ENCODE measurements at regions not wholly inside any gene's neighbourhood (a gene's known extent, or its start where the extent isn't known, plus 50 kb on each side); places are given as distances from the start of the nearest gene placed in this dataset.

DNA sequence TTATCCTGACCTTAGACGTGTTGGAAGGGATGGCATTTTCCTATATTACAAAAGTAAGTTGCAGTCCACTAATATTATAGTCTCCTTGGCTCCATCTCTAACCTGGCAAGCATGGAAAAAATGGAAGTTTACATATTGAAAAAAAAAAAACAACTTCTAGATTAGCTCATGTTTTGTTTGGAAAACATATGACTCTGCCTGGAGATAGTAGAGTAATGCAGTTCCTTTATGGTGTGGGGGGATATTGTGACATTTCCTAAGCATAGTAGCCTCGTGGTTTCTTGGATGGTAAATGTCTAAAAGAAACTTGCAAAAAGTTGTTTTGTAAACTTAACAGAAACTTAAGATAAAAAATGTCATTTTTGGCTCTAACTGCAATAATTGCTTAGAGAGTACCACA, 244.4 kb upstream of the FBXL7 start:
- Histone ChIP-seq H3K79me2 (ENCODE audit: control insufficient read depth, insufficient read depth, low read length) (no peaks in the 10 kb centered on the region), H3K9me3 (replicated peaks; ENCODE audit: control insufficient read depth, insufficient read depth, low read length) (no peaks in the 10 kb centered on the region), H3K36me3 (ENCODE audit: control insufficient read depth in 2 of 2, insufficient read depth in 2 of 2, low read length in 1 of 2) (no peaks in the 10 kb centered on the region), H3K4me1 (ENCODE audit: control insufficient read depth, insufficient read depth, low read length) (no peaks in the 10 kb centered on the region), H2AFZ (ENCODE audit: control insufficient read depth, low read depth, low read length) (no peak overlapping the region), H4K20me1 (ENCODE audit: control insufficient read depth, insufficient read depth) (no peaks in the 10 kb centered on the region), H3K4me3 (no peak overlapping the region), H3K9ac (ENCODE audit: control insufficient read depth, insufficient read depth, low read length) (no peak overlapping the region), H3K4me2 (ENCODE audit: control insufficient read depth, insufficient read depth) (no peak overlapping the region), H3K27me3 (replicated peaks in 1 of 2; ENCODE audit: control insufficient read depth in 2 of 2, insufficient read depth in 2 of 2, low read length in 1 of 2) (no peaks in the 10 kb centered on the region), H3K27ac (ENCODE audit: control insufficient read depth, insufficient read depth) (no peak overlapping the region)
- CTCF ChIA-PET = no interaction called here
- TF ChIP-seq IRF4 (IDR thresholded peaks at IDR 0.05; ENCODE audit: low read depth, low read length) = no peak
- POLR2A ChIA-PET = no interaction called here
- in situ Hi-C loops (cut with MboI) (no loop called here), intact Hi-C loops (cut with micrococcal nuclease; ENCODE audit: unreplicated experiment) (no loop called here)
- FAIRE-seq (no peak), ATAC-seq (no peak), DNase-seq (ENCODE audit: low read depth, low spot score) (no peak)
- 0% methylated on average over 2 of the region's 2 CpGs for WGBS (ENCODE audit: insufficient coverage, insufficient replicate concordance, low lambda C conversion rate, missing lambda C conversion rate)
- SMC1A ChIA-PET (ENCODE audit: uncharacterized antibody, unreplicated experiment) = no interaction called here
- RAD21 ChIA-PET (ENCODE audit: unreplicated experiment) = no interaction called here
- no TSS peak for BruUV-seq (replicated peaks)

DNA sequence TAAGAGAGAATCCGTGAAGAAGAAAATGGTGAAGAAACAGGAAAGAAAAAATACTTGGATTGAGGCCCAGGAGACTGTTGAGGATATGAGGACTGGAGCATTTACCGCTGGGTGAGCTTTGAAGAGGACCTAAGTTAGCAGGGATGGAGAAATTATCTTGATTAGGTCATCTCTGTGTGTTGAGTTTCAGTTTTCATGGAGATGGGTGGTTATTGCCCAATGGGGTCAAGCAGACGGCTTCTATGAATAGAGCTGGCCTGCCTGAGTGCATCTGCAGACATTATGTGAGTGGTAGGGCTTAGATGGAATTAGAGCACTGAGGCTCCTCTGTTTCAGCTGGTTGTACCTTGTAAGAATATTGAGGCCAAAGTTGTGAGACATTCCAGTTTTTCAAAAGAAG, 245.4 kb upstream of the FBXL7 start:
- Histone ChIP-seq H3K4me2 (ENCODE audit: control insufficient read depth, insufficient read depth) (no peak overlapping the region), H2AFZ (ENCODE audit: control insufficient read depth, low read depth, low read length) (no peak overlapping the region), H3K9me3 (replicated peaks; ENCODE audit: control insufficient read depth, insufficient read depth, low read length) (no peaks in the 10 kb centered on the region), H3K27me3 (replicated peaks in 1 of 2; ENCODE audit: control insufficient read depth in 2 of 2, insufficient read depth in 2 of 2, low read length in 1 of 2) (no peaks in the 10 kb centered on the region), H3K4me3 (no peak overlapping the region), H3K36me3 (ENCODE audit: control insufficient read depth in 2 of 2, insufficient read depth in 2 of 2, low read length in 1 of 2) (no peaks in the 10 kb centered on the region), H3K79me2 (ENCODE audit: control insufficient read depth, insufficient read depth, low read length) (no peaks in the 10 kb centered on the region), H4K20me1 (ENCODE audit: control insufficient read depth, insufficient read depth) (no peaks in the 10 kb centered on the region), H3K27ac (ENCODE audit: control insufficient read depth, insufficient read depth) (no peak overlapping the region), H3K9ac (ENCODE audit: control insufficient read depth, insufficient read depth, low read length) (no peak overlapping the region), H3K4me1 (ENCODE audit: control insufficient read depth, insufficient read depth, low read length) (no peaks in the 10 kb centered on the region)
- RAD21 ChIA-PET (ENCODE audit: unreplicated experiment) = no interaction called here
- POLR2A ChIA-PET = no interaction called here
- FAIRE-seq (no peak), DNase-seq (ENCODE audit: low read depth, low spot score) (no peak), ATAC-seq (no peak)
- TF ChIP-seq CREB1 (IDR thresholded peaks at IDR 0.05; ENCODE audit: low read depth) = no peak
- TF ChIP-seq, protein P1, sequence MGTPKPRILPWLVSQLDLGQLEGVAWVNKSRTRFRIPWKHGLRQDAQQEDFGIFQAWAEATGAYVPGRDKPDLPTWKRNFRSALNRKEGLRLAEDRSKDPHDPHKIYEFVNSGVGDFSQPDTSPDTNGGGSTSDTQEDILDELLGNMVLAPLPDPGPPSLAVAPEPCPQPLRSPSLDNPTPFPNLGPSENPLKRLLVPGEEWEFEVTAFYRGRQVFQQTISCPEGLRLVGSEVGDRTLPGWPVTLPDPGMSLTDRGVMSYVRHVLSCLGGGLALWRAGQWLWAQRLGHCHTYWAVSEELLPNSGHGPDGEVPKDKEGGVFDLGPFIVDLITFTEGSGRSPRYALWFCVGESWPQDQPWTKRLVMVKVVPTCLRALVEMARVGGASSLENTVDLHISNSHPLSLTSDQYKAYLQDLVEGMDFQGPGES (IDR thresholded peaks at IDR 0.05) = no peak
- no peak for TF ChIP-seq TCF3 (IDR thresholded peaks at IDR 0.05; ENCODE audit: borderline replicate concordance, insufficient read depth, low read depth, low read length)
- TF ChIP-seq RBBP5 (conservative IDR thresholded peaks at IDR 0.05) = no peak
- no peak for TF ChIP-seq KLF5 (IDR thresholded peaks at IDR 0.05; ENCODE audit: partially characterized antibody)
- no peak for TF ChIP-seq SUPT20H (IDR thresholded peaks at IDR 0.05; ENCODE audit: borderline replicate concordance, control insufficient read depth, low read depth, low read length)
- TF ChIP-seq SMAD5 (IDR thresholded peaks at IDR 0.05; ENCODE audit: low read depth) = no peak
- no peak for TF ChIP-seq WRNIP1 (IDR thresholded peaks at IDR 0.05; ENCODE audit: borderline replicate concordance, low read depth, low read length)
- TF ChIP-seq TCF12 (IDR thresholded peaks at IDR 0.05; ENCODE audit: low read depth, low read length) = no peak
- TF ChIP-seq RAD51 (IDR thresholded peaks at IDR 0.05) = no peak
- TF ChIP-seq, protein P2, sequence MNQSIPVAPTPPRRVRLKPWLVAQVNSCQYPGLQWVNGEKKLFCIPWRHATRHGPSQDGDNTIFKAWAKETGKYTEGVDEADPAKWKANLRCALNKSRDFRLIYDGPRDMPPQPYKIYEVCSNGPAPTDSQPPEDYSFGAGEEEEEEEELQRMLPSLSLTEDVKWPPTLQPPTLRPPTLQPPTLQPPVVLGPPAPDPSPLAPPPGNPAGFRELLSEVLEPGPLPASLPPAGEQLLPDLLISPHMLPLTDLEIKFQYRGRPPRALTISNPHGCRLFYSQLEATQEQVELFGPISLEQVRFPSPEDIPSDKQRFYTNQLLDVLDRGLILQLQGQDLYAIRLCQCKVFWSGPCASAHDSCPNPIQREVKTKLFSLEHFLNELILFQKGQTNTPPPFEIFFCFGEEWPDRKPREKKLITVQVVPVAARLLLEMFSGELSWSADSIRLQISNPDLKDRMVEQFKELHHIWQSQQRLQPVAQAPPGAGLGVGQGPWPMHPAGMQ (IDR thresholded peaks at IDR 0.05; ENCODE audit: borderline replicate concordance) = no peak
- no peak for TF ChIP-seq TBL1XR1 (IDR thresholded peaks at IDR 0.05; ENCODE audit: low read depth, low read length)
- TF ChIP-seq ZNF622 (IDR thresholded peaks at IDR 0.05) = no peak
- TF ChIP-seq BACH1 (IDR thresholded peaks at IDR 0.05; ENCODE audit: borderline replicate concordance) = no peak
- TF ChIP-seq, protein P3, sequence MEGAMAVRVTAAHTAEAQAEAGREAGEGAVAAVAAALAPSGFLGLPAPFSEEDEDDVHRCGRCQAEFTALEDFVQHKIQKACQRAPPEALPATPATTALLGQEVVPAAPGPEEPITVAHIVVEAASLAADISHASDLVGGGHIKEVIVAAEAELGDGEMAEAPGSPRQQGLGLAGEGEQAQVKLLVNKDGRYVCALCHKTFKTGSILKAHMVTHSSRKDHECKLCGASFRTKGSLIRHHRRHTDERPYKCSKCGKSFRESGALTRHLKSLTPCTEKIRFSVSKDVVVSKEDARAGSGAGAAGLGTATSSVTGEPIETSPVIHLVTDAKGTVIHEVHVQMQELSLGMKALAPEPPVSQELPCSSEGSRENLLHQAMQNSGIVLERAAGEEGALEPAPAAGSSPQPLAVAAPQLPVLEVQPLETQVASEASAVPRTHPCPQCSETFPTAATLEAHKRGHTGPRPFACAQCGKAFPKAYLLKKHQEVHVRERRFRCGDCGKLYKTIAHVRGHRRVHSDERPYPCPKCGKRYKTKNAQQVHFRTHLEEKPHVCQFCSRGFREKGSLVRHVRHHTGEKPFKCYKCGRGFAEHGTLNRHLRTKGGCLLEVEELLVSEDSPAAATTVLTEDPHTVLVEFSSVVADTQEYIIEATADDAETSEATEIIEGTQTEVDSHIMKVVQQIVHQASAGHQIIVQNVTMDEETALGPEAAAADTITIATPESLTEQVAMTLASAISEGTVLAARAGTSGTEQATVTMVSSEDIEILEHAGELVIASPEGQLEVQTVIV (IDR thresholded peaks at IDR 0.05; ENCODE audit: borderline replicate concordance, partially characterized antibody) = no peak
- intact Hi-C loops (cut with micrococcal nuclease; ENCODE audit: unreplicated experiment) (no loop called here), in situ Hi-C loops (cut with MboI) (no loop called here)
- CTCF ChIA-PET = no interaction called here
- BruUV-seq (replicated peaks) = no TSS peak
- SMC1A ChIA-PET (ENCODE audit: uncharacterized antibody, unreplicated experiment) = no interaction called here
- WGBS (ENCODE audit: insufficient coverage, insufficient replicate concordance, low lambda C conversion rate, missing lambda C conversion rate) = 0% methylated on average over 3 of the region's 3 CpGs
